ENCODE measurements at regions not wholly inside any gene's neighbourhood (a gene's known extent, or its start where the extent isn't known, plus 50 kb on each side); places are given as distances from the start of the nearest gene placed in this dataset.

- DNase-seq: no peak
These were observed 210.2 kb upstream of the TNP1 start for GRCh38 chr2:217070043-217070430.

GRCh38 chr2:217069263-217070042, 209.6 kb upstream of the TNP1 start:
- DNase-seq: no peak

GRCh38 chr2:217068677-217069250, 208.9 kb upstream of the TNP1 start:
- DNase-seq: no peak

- no peak for DNase-seq
These were observed 207.9 kb upstream of the TNP1 start for GRCh38 chr2:217067787-217068186.

GRCh38 chr2:217066510-217067270, 206.8 kb upstream of the TNP1 start:
- DNase-seq: no peak

- DNase-seq: no peak
These were observed 206.0 kb upstream of the TNP1 start for GRCh38 chr2:217065695-217066405.

- no peak for DNase-seq
These were observed 205.1 kb upstream of the TNP1 start for GRCh38 chr2:217065012-217065290.

- DNase-seq: no peak
These were observed 204.6 kb upstream of the TNP1 start for GRCh38 chr2:217064234-217065011.

GRCh38 chr2:217063238-217063755, 203.4 kb upstream of the TNP1 start:
- DNase-seq: no peak

- no peak for DNase-seq
These were observed 202.9 kb upstream of the TNP1 start for GRCh38 chr2:217062768-217063167.

- no peak for DNase-seq
These were observed 202.1 kb upstream of the TNP1 start for GRCh38 chr2:217061916-217062505.

- no peak for DNase-seq
These were observed 201.2 kb upstream of the TNP1 start for GRCh38 chr2:217060951-217061547.

GRCh38 chr2:217060516-217060915, 200.7 kb upstream of the TNP1 start:
- DNase-seq: no peak

- no peak for DNase-seq
These were observed 199.2 kb upstream of the TNP1 start for GRCh38 chr2:217058791-217059755.

GRCh38 chr2:217057773-217058172, 197.9 kb upstream of the TNP1 start:
- DNase-seq: no peak

- no peak for DNase-seq
These were observed 195.8 kb upstream of the TNP1 start for GRCh38 chr2:217055624-217056023.

GRCh38 chr2:217054791-217055190, 194.9 kb upstream of the TNP1 start:
- no peak for DNase-seq

GRCh38 chr2:217052856-217053577, 193.2 kb upstream of the TNP1 start:
- DNase-seq: no peak

GRCh38 chr2:217051416-217051815, 191.6 kb upstream of the TNP1 start:
- no peak for DNase-seq

GRCh38 chr2:217049956-217050355, 190.1 kb upstream of the TNP1 start:
- DNase-seq: no peak

Data from stimulated activated CD4-positive, alpha-beta T cell treated with anti-CD3 and anti-CD28 coated beads, Interleukin-15, amount 100 ng/mL, for 24 hours (primary cell).